ENCODE measurements at regions not wholly inside any gene's neighbourhood (a gene's known extent, or its start where the extent isn't known, plus 50 kb on each side); places are given as distances from the start of the nearest gene placed in this dataset.

DNA sequence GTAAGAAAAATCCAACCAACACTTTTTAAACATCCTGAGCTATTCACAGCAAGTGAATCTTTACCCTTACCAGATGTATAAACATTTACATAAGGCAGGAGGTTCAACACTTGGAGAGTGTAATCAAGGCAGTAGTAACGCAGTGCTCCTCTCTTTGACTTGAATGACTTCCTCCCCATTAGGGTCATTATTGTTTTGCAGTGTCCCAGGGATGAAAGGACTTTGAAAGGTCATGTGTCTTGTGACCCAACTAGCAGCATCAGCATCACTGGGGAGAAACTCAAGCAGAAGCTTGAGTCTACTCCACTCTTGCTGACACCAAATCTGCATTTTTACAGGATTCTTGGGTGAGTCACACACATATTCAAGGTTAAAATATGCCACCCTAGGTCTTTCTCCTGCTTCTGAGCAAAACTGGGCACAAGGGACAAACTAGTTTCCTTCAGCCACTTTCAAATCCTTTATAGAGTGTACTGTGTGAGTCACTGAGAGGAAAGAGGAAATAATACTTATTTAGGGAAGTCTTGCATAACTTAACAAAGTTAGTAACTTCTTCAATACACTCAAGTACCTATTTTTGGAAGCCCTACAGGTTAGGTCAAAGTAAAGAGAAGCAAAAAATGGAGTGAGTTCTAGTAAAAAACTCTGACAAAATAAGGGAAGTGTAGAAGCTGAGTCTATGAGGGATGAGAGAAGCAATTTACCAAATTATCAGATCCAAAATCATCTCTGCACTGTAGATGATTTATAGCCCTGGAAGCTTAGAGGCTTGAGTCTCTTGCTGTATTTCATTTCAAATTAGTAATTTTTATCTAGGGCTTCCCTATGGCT is 51.0 kb upstream of the EML4 start:
- peak overlapping the region; percentile 11 for H3K27ac ChIP-seq (ENCODE audit: poor library complexity, severe bottlenecking)
- H3K27me3 ChIP-seq (ENCODE audit: insufficient read depth, poor library complexity, severe bottlenecking) = no peaks in the 10 kb centered on the region
- no peak overlapping the region for H3K4me3 ChIP-seq (ENCODE audit: severe bottlenecking)

DNA sequence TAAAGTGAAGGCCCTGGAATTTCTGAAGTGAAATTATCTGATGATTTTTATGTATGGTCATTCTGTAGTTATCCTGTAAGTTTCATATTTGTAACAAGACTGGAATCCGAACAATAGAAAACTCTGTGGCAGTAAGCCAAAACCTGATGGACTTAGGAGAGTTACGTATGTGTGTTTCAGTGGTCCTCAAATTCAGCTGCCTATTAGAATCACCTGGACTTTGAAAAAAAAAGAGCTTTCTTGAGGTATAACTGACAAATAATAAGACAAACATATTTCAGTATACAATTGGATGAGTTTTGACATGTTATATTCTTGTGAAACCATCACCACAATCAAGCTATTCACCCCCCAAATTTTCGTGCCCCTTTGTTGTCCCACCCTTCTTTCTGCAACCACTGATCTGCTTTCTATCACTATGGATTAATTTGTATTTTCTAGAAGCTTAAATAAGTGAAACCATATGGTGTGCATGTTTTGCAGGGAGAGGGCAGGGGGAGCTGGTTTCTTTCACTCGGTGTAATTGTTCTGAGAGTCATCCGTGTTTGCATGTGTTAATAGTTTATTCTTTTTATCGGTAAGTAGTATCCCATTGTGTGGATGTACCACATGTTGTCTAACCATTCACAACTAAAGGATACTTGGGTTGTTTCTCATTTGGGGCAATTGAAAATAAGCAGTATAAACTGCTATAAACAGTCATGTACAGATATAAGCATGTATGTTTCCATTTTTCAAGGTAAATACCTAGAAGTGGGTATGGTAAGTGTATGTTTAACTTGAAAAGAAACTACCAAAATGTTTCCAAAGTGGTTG is 50.2 kb upstream of the EML4 start:
- peak overlapping the region; percentile 11 for H3K27ac ChIP-seq (ENCODE audit: poor library complexity, severe bottlenecking)
- H3K4me1 ChIP-seq (ENCODE audit: insufficient read depth, poor library complexity, severe bottlenecking) = peaks cover 21% of the 10 kb centered on the region
- no peak for ATAC-seq (ENCODE audit: low read depth)
- H3K36me3 ChIP-seq (ENCODE audit: low read depth) = no peaks in the 10 kb centered on the region
- TF ChIP-seq, protein P1, sequence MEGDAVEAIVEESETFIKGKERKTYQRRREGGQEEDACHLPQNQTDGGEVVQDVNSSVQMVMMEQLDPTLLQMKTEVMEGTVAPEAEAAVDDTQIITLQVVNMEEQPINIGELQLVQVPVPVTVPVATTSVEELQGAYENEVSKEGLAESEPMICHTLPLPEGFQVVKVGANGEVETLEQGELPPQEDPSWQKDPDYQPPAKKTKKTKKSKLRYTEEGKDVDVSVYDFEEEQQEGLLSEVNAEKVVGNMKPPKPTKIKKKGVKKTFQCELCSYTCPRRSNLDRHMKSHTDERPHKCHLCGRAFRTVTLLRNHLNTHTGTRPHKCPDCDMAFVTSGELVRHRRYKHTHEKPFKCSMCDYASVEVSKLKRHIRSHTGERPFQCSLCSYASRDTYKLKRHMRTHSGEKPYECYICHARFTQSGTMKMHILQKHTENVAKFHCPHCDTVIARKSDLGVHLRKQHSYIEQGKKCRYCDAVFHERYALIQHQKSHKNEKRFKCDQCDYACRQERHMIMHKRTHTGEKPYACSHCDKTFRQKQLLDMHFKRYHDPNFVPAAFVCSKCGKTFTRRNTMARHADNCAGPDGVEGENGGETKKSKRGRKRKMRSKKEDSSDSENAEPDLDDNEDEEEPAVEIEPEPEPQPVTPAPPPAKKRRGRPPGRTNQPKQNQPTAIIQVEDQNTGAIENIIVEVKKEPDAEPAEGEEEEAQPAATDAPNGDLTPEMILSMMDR (IDR thresholded peaks at IDR 0.05; ENCODE audit: poor library complexity, severe bottlenecking) = no peak
- H3K9me3 ChIP-seq (ENCODE audit: severe bottlenecking) = no peaks in the 10 kb centered on the region
- DNase-seq (ENCODE audit: low spot score) = no peak
- no peaks in the 10 kb centered on the region for H3K27me3 ChIP-seq (ENCODE audit: insufficient read depth, poor library complexity, severe bottlenecking)
- no peak overlapping the region for H3K4me3 ChIP-seq (ENCODE audit: severe bottlenecking)

More for the DNA sequence above, 51.0 kb upstream of the EML4 start:
- Histone ChIP-seq H3K4me1 (ENCODE audit: insufficient read depth, poor library complexity, severe bottlenecking) (peaks cover 15% of the 10 kb centered on the region), H3K36me3 (ENCODE audit: low read depth) (no peaks in the 10 kb centered on the region), H3K9me3 (ENCODE audit: severe bottlenecking) (no peaks in the 10 kb centered on the region)
- no peak for DNase-seq (ENCODE audit: low spot score)
- TF ChIP-seq, protein P1 (IDR thresholded peaks at IDR 0.05; ENCODE audit: poor library complexity, severe bottlenecking) = no peak
- peak; percentile 84 for ATAC-seq (ENCODE audit: low read depth)
